Hepatocyte (in vitro differentiated cells): ENCODE measurements at regions not wholly inside any gene's neighbourhood (a gene's known extent, or its start where the extent isn't known, plus 50 kb on each side); places are given as distances from the start of the nearest gene placed in this dataset.

Experiments used
- DNase-seq: peaks from one replicate; pipeline ENCODE4 v3.0.0-alpha.2; 2016; ENCODE audit warnings: low spot score
- H2AFZ ChIP-seq: fragments of 200-600 bp; sonication (generic); 2 replicates; pipeline ENCODE4 v1.6.0; 2016; ENCODE audit warnings: antibody characterized with exemption, mild to moderate bottlenecking
- H3K27ac ChIP-seq: fragments of 200-600 bp; sonication (generic); 2 replicates; pipeline ENCODE4 v1.5.1; 2016; ENCODE audit warnings: mild to moderate bottlenecking
- H3K27me3 ChIP-seq: fragments of 200-600 bp; sonication (generic); 2 replicates; pipeline ENCODE4 v1.6.1; 2016
- H3K36me3 ChIP-seq: fragments of 200-600 bp; sonication (generic); replicated peaks from 2 replicates; pipeline ENCODE4 v1.5.1; 2016; ENCODE audit warnings: low read depth; ENCODE audit not compliant: insufficient read depth
- H3K4me1 ChIP-seq: fragments of 200-600 bp; sonication (generic); 2 replicates; pipeline ENCODE4 v1.5.1; 2016; ENCODE audit warnings: mild to moderate bottlenecking, moderate library complexity; ENCODE audit not compliant: insufficient read depth
- H3K4me2 ChIP-seq: fragments of 200-600 bp; sonication (generic); 2 replicates; pipeline ENCODE4 v1.6.0; 2016
- H3K4me3 ChIP-seq: fragments of 200-600 bp; sonication (generic); 2 replicates; pipeline ENCODE4 v1.5.1; 2016; ENCODE audit warnings: mild to moderate bottlenecking
- H3K79me2 ChIP-seq: fragments of 200-600 bp; sonication (generic); 2 replicates; pipeline ENCODE4 v1.6.0; 2017; ENCODE audit warnings: mild to moderate bottlenecking
- H3K9me2 ChIP-seq: fragments of 200-600 bp; sonication (generic); replicated peaks from 2 replicates; pipeline ENCODE4 v1.6.0; 2017; ENCODE audit warnings: mild to moderate bottlenecking; ENCODE audit not compliant: insufficient read depth
- H3K9me3 ChIP-seq: fragments of 200-600 bp; sonication (generic); 2 replicates; pipeline ENCODE4 v1.5.1; 2016; ENCODE audit warnings: low read depth, mild to moderate bottlenecking
- H4K20me1 ChIP-seq: fragments of 200-600 bp; sonication (generic); 2 replicates; pipeline ENCODE4 v1.6.0; 2016; ENCODE audit warnings: mild to moderate bottlenecking; ENCODE audit not compliant: insufficient read depth, poor library complexity, severe bottlenecking
- CTCF ChIP-seq: fragments of 200-600 bp; sonication (generic); IDR thresholded peaks from 2 replicates; pipeline ENCODE4 v1.5.1; 2016; ENCODE audit warnings: antibody characterized with exemption, mild to moderate bottlenecking; ENCODE audit not compliant: poor library complexity
- EZH2 ChIP-seq: fragments of 200-600 bp; sonication (generic); IDR thresholded peaks from 2 replicates; pipeline ENCODE4 v1.6.1; 2016; ENCODE audit warnings: antibody characterized with exemption, mild to moderate bottlenecking, borderline replicate concordance
- EZH2phosphoT487 ChIP-seq: fragments of 200-600 bp; sonication (generic); IDR thresholded peaks from one replicate; pipeline ENCODE4 v1.6.1; 2018; ENCODE audit warnings: antibody characterized with exemption, mild to moderate bottlenecking, low read depth, moderate library complexity; ENCODE audit not compliant: unreplicated experiment, severe bottlenecking
- WGBS: methylation state at CpG from one replicate; pipeline ENCODE4 v1.1.6; 2016; ENCODE audit warnings: low lambda C conversion rate; ENCODE audit errors: missing lambda C conversion rate; 5-methylcytosine and 5-hydroxymethylcytosine counted together

- no peak for DNase-seq
- Histone ChIP-seq H3K9me3 (no peaks in the 10 kb centered on the region), H3K4me2 (no peak overlapping the region), H3K36me3 (no peaks in the 10 kb centered on the region), H3K9me2 (no peaks in the 10 kb centered on the region), H3K4me1 (peaks cover 24% of the 10 kb centered on the region), H3K79me2 (no peaks in the 10 kb centered on the region), H3K4me3 (no peak overlapping the region), H3K27me3 (peaks cover 4% of the 10 kb centered on the region), H2AFZ (no peak overlapping the region), H3K27ac (peak overlapping the region; percentile 24), H4K20me1 (no peaks in the 10 kb centered on the region)
- no peak for TF ChIP-seq EZH2
- no peak for TF ChIP-seq EZH2phosphoT487
- 48% methylated on average over 10 of the region's 11 CpGs for WGBS
These were observed 247.3 kb downstream of the FOXD2 start for GRCh38 chr1:47684964-47685762.

- H3K9me2 ChIP-seq, result no peaks in the 10 kb centered on the region
- no peaks in the 10 kb centered on the region for H3K9me3 ChIP-seq
- peaks cover 25% of the 10 kb centered on the region for H3K4me1 ChIP-seq
- no peaks in the 10 kb centered on the region for H4K20me1 ChIP-seq
- H3K4me3 ChIP-seq, result no peak overlapping the region
- H3K27ac ChIP-seq, result no peak overlapping the region
- H3K27me3 ChIP-seq, result peaks cover 4% of the 10 kb centered on the region
- WGBS, result 78% methylated on average over 2 of the region's 2 CpGs
- TF ChIP-seq CTCF (no peak), EZH2 (no peak), EZH2phosphoT487 (no peak)
- no peaks in the 10 kb centered on the region for H3K36me3 ChIP-seq
- no peak overlapping the region for H3K4me2 ChIP-seq
- no peaks in the 10 kb centered on the region for H3K79me2 ChIP-seq
- H2AFZ ChIP-seq, result no peak overlapping the region
- no peak for DNase-seq
These were observed 247.9 kb downstream of the FOXD2 start for GRCh38 chr1:47685763-47686066.

- DNase-seq, result no peak
- H3K27me3 ChIP-seq, result peaks cover 4% of the 10 kb centered on the region
- WGBS, result 56% methylated on average over 15 of the region's 15 CpGs
- H3K36me3 ChIP-seq, result no peaks in the 10 kb centered on the region
- no peaks in the 10 kb centered on the region for H4K20me1 ChIP-seq
- no peak overlapping the region for H3K27ac ChIP-seq
- no peaks in the 10 kb centered on the region for H3K79me2 ChIP-seq
- H2AFZ ChIP-seq, result no peak overlapping the region
- TF ChIP-seq CTCF (no peak), EZH2phosphoT487 (no peak), EZH2 (no peak)
- H3K9me2 ChIP-seq, result no peaks in the 10 kb centered on the region
- H3K4me3 ChIP-seq, result no peak overlapping the region
- no peak overlapping the region for H3K4me2 ChIP-seq
- peaks cover 25% of the 10 kb centered on the region for H3K4me1 ChIP-seq
- no peaks in the 10 kb centered on the region for H3K9me3 ChIP-seq
These were observed 249.1 kb downstream of the FOXD2 start for GRCh38 chr1:47686731-47687630.
